ENCODE measurements at regions not wholly inside any gene's neighbourhood (a gene's known extent, or its start where the extent isn't known, plus 50 kb on each side); places are given as distances from the start of the nearest gene placed in this dataset.
A peak's percentile ranks its signal among the peaks of the same experiment; 100 is the strongest.

DNA sequence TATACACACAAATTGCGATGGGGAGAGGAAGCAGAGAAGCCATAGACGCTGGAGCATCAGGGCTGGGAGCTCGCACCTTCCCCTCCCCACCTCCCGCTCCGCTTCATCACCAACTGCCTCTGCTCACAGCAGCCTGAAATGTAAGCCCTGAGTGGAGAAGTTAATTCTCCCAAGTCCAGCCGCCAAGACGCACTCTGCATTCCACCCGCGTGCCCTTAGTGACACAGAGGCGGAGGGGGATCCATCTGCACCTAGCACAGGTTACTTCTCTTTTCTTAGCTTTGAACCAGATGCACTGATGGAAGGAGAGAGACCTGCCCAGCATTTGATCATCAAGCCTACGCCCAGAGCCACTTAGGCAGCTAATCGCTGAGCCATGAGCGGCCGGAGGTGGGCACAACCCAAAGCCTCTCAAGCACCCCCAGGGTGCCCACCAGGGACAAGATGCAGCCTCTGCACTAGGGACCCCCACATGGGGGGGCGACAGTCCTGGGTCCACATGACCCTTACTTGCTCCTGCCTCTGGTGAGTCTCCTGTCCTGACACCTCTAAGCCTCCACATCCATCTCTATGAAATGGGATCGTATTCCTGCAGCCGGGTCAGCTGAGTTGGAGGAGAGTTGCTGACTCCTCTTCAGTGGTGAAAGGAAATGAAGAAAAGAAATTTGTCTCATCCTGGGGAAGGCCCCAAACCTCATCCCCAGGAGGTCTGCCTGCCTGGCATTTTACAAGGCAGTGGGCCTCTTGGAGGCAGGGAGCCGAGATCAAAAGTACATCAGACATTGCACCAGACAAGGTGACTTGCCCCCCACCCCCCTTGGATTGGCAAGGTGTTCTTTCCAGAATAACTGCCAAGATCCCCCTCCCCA, 316.2 kb downstream of the MATN1 start:
- Histone ChIP-seq H3K4me1 (no peaks in the 10 kb centered on the region), H3K27me3 (replicated peaks in 1 of 7) (peaks cover 0 to 67% (median 0%) of the 10 kb centered on the region in 7 donors), H3K27ac (no peak overlapping the region), H3K4me3 (no peak overlapping the region), H3K9me3 (no peaks in the 10 kb centered on the region), H3K36me3 (no peaks in the 10 kb centered on the region)
- 42 to 61% (median 53%) methylated on average over 14 to 18 of the region's 18 CpGs for WGBS, 5 donors
- intact Hi-C loops (cut with DNase I; ENCODE audit: low total_unique reads) = no loop called here
- TF ChIP-seq POLR2A (IDR thresholded peaks at IDR 0.05) (no peak), POLR2AphosphoS5 (IDR thresholded peaks at IDR 0.05) (no peak)
- TF ChIP-seq, protein P1, sequence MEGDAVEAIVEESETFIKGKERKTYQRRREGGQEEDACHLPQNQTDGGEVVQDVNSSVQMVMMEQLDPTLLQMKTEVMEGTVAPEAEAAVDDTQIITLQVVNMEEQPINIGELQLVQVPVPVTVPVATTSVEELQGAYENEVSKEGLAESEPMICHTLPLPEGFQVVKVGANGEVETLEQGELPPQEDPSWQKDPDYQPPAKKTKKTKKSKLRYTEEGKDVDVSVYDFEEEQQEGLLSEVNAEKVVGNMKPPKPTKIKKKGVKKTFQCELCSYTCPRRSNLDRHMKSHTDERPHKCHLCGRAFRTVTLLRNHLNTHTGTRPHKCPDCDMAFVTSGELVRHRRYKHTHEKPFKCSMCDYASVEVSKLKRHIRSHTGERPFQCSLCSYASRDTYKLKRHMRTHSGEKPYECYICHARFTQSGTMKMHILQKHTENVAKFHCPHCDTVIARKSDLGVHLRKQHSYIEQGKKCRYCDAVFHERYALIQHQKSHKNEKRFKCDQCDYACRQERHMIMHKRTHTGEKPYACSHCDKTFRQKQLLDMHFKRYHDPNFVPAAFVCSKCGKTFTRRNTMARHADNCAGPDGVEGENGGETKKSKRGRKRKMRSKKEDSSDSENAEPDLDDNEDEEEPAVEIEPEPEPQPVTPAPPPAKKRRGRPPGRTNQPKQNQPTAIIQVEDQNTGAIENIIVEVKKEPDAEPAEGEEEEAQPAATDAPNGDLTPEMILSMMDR (IDR thresholded peaks at IDR 0.05 in 8 of 11, conservative IDR thresholded peaks at IDR 0.05 in 3 of 11) = no peak
- DNase-seq = peak; percentile 54

DNA sequence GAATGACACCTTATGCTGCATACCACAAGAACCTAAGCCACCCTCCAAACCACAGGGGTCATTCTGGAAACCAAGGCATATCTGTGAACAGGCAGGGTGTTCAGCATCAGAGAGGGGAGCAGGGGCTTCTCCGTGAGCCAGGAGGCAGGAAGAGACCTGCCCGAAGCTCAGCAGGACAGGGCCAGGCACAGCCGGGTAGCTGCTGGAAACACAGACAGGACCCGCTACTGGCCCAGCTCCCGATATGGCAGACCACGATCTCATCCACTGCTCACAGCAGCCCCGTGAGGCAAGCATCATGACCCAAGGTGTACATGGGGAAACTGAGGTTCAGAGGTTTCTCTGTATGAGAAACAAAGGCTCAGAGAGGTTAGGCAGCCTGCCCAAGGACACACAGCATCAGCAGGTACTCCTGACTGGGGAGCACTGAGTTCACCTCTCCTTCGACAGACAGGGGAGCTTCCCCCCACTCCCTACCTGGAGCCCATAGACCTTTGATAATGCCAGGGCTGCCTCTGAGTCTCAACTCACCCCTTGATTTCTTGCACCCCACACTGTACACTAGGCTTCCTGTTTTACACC, 317.7 kb downstream of the MATN1 start:
- Histone ChIP-seq H3K9me3 (no peaks in the 10 kb centered on the region), H3K27me3 (replicated peaks in 1 of 7) (peaks cover 0 to 58% (median 0%) of the 10 kb centered on the region in 7 donors), H3K36me3 (no peaks in the 10 kb centered on the region), H3K27ac (no peak overlapping the region), H3K4me1 (no peaks in the 10 kb centered on the region), H3K4me3 (no peak overlapping the region)
- peak; percentile 50 for DNase-seq
- intact Hi-C loops (cut with DNase I; ENCODE audit: low total_unique reads) = no loop called here
- TF ChIP-seq, protein P1 (IDR thresholded peaks at IDR 0.05 in 8 of 11, conservative IDR thresholded peaks at IDR 0.05 in 3 of 11) = no peak
- TF ChIP-seq POLR2AphosphoS5 (IDR thresholded peaks at IDR 0.05) (no peak), POLR2A (IDR thresholded peaks at IDR 0.05) (no peak)
- 70 to 86% (median 82%) methylated on average over 2 to 8 of the region's 8 CpGs for WGBS, 5 donors

- no peak overlapping the region for H3K4me3 ChIP-seq
- H3K9me3 ChIP-seq = no peaks in the 10 kb centered on the region
- intact Hi-C loops (cut with DNase I; ENCODE audit: low total_unique reads) = no loop called here
- WGBS, 5 donors = 56 to 76% (median 63%) methylated on average over 4 of the region's 4 CpGs
- H3K36me3 ChIP-seq = no peaks in the 10 kb centered on the region
- H3K4me1 ChIP-seq = no peaks in the 10 kb centered on the region
- no peak overlapping the region for H3K27ac ChIP-seq
- peak; percentile 43 for DNase-seq
- TF ChIP-seq POLR2A (IDR thresholded peaks at IDR 0.05) = no peak
- TF ChIP-seq, protein P1 (IDR thresholded peaks at IDR 0.05 in 8 of 11, conservative IDR thresholded peaks at IDR 0.05 in 3 of 11) = no peak
- TF ChIP-seq POLR2AphosphoS5 (IDR thresholded peaks at IDR 0.05) = no peak
- H3K27me3 ChIP-seq (replicated peaks in 1 of 7) = peaks cover 0 to 52% (median 0%) of the 10 kb centered on the region in 7 donors
These were observed 318.3 kb downstream of the MATN1 start for GRCh38 chr1:30405081-30405480.

GRCh38 chr1:30404341-30404740, 319.0 kb downstream of the MATN1 start:
- Histone ChIP-seq H3K27me3 (replicated peaks in 1 of 7) (peaks cover 0 to 46% (median 0%) of the 10 kb centered on the region in 7 donors), H3K36me3 (no peaks in the 10 kb centered on the region), H3K27ac (no peak overlapping the region), H3K9me3 (no peaks in the 10 kb centered on the region), H3K4me3 (no peak overlapping the region), H3K4me1 (no peaks in the 10 kb centered on the region)
- TF ChIP-seq, protein P1 (IDR thresholded peaks at IDR 0.05 in 8 of 11, conservative IDR thresholded peaks at IDR 0.05 in 3 of 11) = no peak
- TF ChIP-seq POLR2A (IDR thresholded peaks at IDR 0.05) (no peak), POLR2AphosphoS5 (IDR thresholded peaks at IDR 0.05) (no peak)
- intact Hi-C loops (cut with DNase I; ENCODE audit: low total_unique reads) = no loop called here
- DNase-seq = peak; percentile 49
- 59 to 74% (median 64%) methylated on average over 8 of the region's 8 CpGs for WGBS, 5 donors

Measured in spleen (tissue), 11 donors.